H9 (cell line): ENCODE measurements at regions not wholly inside any gene's neighbourhood (a gene's known extent, or its start where the extent isn't known, plus 50 kb on each side); places are given as distances from the start of the nearest gene placed in this dataset.

Experiments used
- DNase-seq: peaks from one replicate; pipeline ENCODE4 v3.0.0-alpha.2; 2017
- H2AFZ ChIP-seq: one replicate; pipeline ENCODE4 v1.6.1; 2013; ENCODE audit warnings: mild to moderate bottlenecking, low read length, control low read depth, moderate library complexity
- H2AK5ac ChIP-seq: 2 replicates; pipeline ENCODE4 v1.6.1; 2013; ENCODE audit warnings: low read length, control low read depth, mixed read lengths; ENCODE audit not compliant: insufficient read length
- H2BK120ac ChIP-seq: one replicate; pipeline ENCODE4 v1.6.1; 2013; ENCODE audit warnings: low read depth, mild to moderate bottlenecking, low read length, control low read depth, inconsistent platforms; ENCODE audit not compliant: poor library complexity, severe bottlenecking
- H2BK12ac ChIP-seq: 2 replicates; pipeline ENCODE4 v1.6.1; 2013; ENCODE audit warnings: low read length, control low read depth, mixed read lengths, low read depth; ENCODE audit not compliant: insufficient read length
- H2BK15ac ChIP-seq: 2 replicates; pipeline ENCODE4 v1.6.1; 2013; ENCODE audit warnings: low read depth, low read length, control low read depth
- H2BK20ac ChIP-seq: one replicate; pipeline ENCODE4 v1.6.1; 2013; ENCODE audit warnings: low read depth, mild to moderate bottlenecking, low read length, control low read depth, inconsistent platforms; ENCODE audit not compliant: poor library complexity, severe bottlenecking
- H2BK5ac ChIP-seq: 2 replicates; pipeline ENCODE4 v1.6.1; 2013; ENCODE audit warnings: low read length, control low read depth, mixed read lengths; ENCODE audit not compliant: insufficient read length
- H3K14ac ChIP-seq: 2 replicates; pipeline ENCODE4 v1.6.1; 2013; ENCODE audit warnings: low read length, control low read depth; ENCODE audit not compliant: insufficient read depth
- H3K18ac ChIP-seq: 2 replicates; pipeline ENCODE4 v1.6.1; 2013; ENCODE audit warnings: low read depth, mild to moderate bottlenecking, mixed read lengths, low read length, control low read depth; ENCODE audit not compliant: insufficient read length
- H3K23ac ChIP-seq: 2 replicates; pipeline ENCODE4 v1.6.1; 2013; ENCODE audit warnings: low read length, control low read depth, mixed read lengths, low read depth; ENCODE audit not compliant: insufficient read length
- H3K23me2 ChIP-seq: 2 replicates; pipeline ENCODE4 v1.6.1; 2013; ENCODE audit warnings: low read depth, mild to moderate bottlenecking, mixed read lengths, low read length, control low read depth; ENCODE audit not compliant: insufficient read length, poor library complexity, severe bottlenecking
- H3K27ac ChIP-seq: 2 replicates; pipeline ENCODE4 v1.5.1; 2013; ENCODE audit warnings: low read length, control low read depth, mixed read lengths, low read depth; ENCODE audit not compliant: insufficient read length
- H3K27me3 ChIP-seq: 2 replicates; pipeline ENCODE4 v1.6.1; 2013; ENCODE audit warnings: low read length, control low read depth, inconsistent platforms; ENCODE audit not compliant: insufficient read depth
- H3K4ac ChIP-seq: 2 replicates; pipeline ENCODE4 v1.6.1; 2013; ENCODE audit warnings: low read depth, mild to moderate bottlenecking, control low read depth, inconsistent platforms, low read length, moderate library complexity
- H3K4me1 ChIP-seq: 2 replicates; pipeline ENCODE4 v1.6.1; 2013; ENCODE audit warnings: low read length, control low read depth, inconsistent platforms; ENCODE audit not compliant: insufficient read depth
- H3K4me2 ChIP-seq: 2 replicates; pipeline ENCODE4 v1.6.1; 2013; ENCODE audit warnings: low read length, control low read depth, mixed read lengths; ENCODE audit not compliant: insufficient read length, insufficient read depth
- H3K56ac ChIP-seq: 2 replicates; pipeline ENCODE4 v1.6.1; 2013; ENCODE audit warnings: low read depth, mild to moderate bottlenecking, mixed read lengths, low read length, control low read depth; ENCODE audit not compliant: insufficient read length
- H3K79me1 ChIP-seq: 2 replicates; pipeline ENCODE4 v1.6.1; 2013; ENCODE audit warnings: low read depth, mild to moderate bottlenecking, moderate library complexity, low read length, control low read depth, inconsistent platforms; ENCODE audit not compliant: insufficient read depth, poor library complexity, severe bottlenecking
- H3K79me2 ChIP-seq: 2 replicates; pipeline ENCODE4 v1.6.1; 2013; ENCODE audit warnings: low read length, control low read depth, inconsistent platforms; ENCODE audit not compliant: insufficient read depth
- H3K9ac ChIP-seq: 2 replicates; pipeline ENCODE4 v1.6.1; 2013; ENCODE audit warnings: low read length, control low read depth, mixed read lengths; ENCODE audit not compliant: insufficient read length; ENCODE audit errors: extremely low read depth
- H3K9me3 ChIP-seq: one replicate; pipeline ENCODE4 v1.6.1; 2013; ENCODE audit warnings: low read depth, low read length, inconsistent platforms; ENCODE audit not compliant: control insufficient read depth
- H3T11ph ChIP-seq: one replicate; pipeline ENCODE4 v1.6.1; 2013; ENCODE audit warnings: mild to moderate bottlenecking, low read length, control low read depth, inconsistent platforms
- H4K20me1 ChIP-seq: one replicate; pipeline ENCODE4 v1.6.1; 2013; ENCODE audit not compliant: control insufficient read depth, insufficient read length, insufficient read depth
- H4K5ac ChIP-seq: 2 replicates; pipeline ENCODE4 v1.6.1; 2013; ENCODE audit warnings: low read depth, mild to moderate bottlenecking, mixed read lengths, low read length, control low read depth; ENCODE audit not compliant: insufficient read length
- H4K8ac ChIP-seq: replicated peaks from 2 replicates; pipeline ENCODE4 v1.6.1; 2013; ENCODE audit warnings: low read length, control low read depth, mixed read lengths, low read depth; ENCODE audit not compliant: insufficient read length
- H4K91ac ChIP-seq: 2 replicates; pipeline ENCODE4 v1.6.1; 2013; ENCODE audit warnings: low read depth, mild to moderate bottlenecking, moderate library complexity, mixed read lengths, low read length, control low read depth; ENCODE audit not compliant: insufficient read length
- H3K27ac Mint-ChIP-seq, 3 experiments: 2 replicates in 2 of 3; 3 replicates in 1 of 3; pipeline ENCODE4 v1.8.0; 2020 to 2021; ENCODE audit warnings: mixed read lengths in 3 of 3, mild to moderate bottlenecking in 1 of 3, moderate library complexity in 1 of 3
- H3K27me3 Mint-ChIP-seq: 2 replicates; pipeline ENCODE4 v1.8.0; 2021; ENCODE audit warnings: low read depth, mild to moderate bottlenecking, moderate library complexity, mixed read lengths
- H3K36me3 Mint-ChIP-seq, 3 experiments: 2 replicates in 2 of 3; 3 replicates in 1 of 3; pipeline ENCODE4 v1.8.0; 2020 to 2021; ENCODE audit warnings: low read depth in 3 of 3, mixed read lengths in 3 of 3; ENCODE audit not compliant: insufficient read depth in 1 of 3
- H3K4me1 Mint-ChIP-seq, 2 experiments: 2 replicates each; pipeline ENCODE4 v1.8.0; 2020; ENCODE audit warnings: mixed read lengths in 2 of 2
- H3K4me3 Mint-ChIP-seq, 2 experiments: 2 replicates in 1 of 2; 3 replicates in 1 of 2; pipeline ENCODE4 v1.8.0; 2020 to 2021; ENCODE audit warnings: mild to moderate bottlenecking in 2 of 2, mixed read lengths in 2 of 2, moderate library complexity in 1 of 2
- H3K9me3 Mint-ChIP-seq, 2 experiments: 2 replicates in 1 of 2; 3 replicates in 1 of 2; pipeline ENCODE4 v1.8.0; 2020; ENCODE audit warnings: mild to moderate bottlenecking in 2 of 2, mixed read lengths in 2 of 2, moderate library complexity in 1 of 2
- CTCF ChIP-seq: fragments of 200-600 bp; sonication (generic); conservative IDR thresholded peaks from 3 replicates; pipeline ENCODE4 v1.8.0; 2021; ENCODE audit warnings: antibody characterized with exemption, mild to moderate bottlenecking
- WGBS: extraction: QIAGEN DNeasy Blood & Tissue Kit; methylation state at CpG from one replicate; pipeline ENCODE4 v1.1.7; 2013; ENCODE audit warnings: missing lambda C conversion rate, low lambda C conversion rate, mixed read lengths; ENCODE audit not compliant: insufficient read length; ENCODE audit errors: extremely low coverage; 5-methylcytosine and 5-hydroxymethylcytosine counted together

GRCh38 chr1:170310951-170311350 lies 165.2 kb downstream of the NTMT2 start:
- H3K27me3 Mint-ChIP-seq = no peaks in the 10 kb centered on the region
- H3K23me2 ChIP-seq = no peaks in the 10 kb centered on the region

More at GRCh38 chr1:170310951-170311350, 165.2 kb downstream of the NTMT2 start:
- Histone ChIP-seq H3K56ac (no peak overlapping the region), H2BK20ac (no peak overlapping the region), H2BK5ac (no peak overlapping the region), H4K91ac (no peak overlapping the region), H4K8ac (no peak overlapping the region), H2BK12ac (no peak overlapping the region), H3K23ac (no peak overlapping the region), H3K27me3 (no peaks in the 10 kb centered on the region), H3K14ac (no peak overlapping the region), H3K4me2 (no peak overlapping the region), H2AK5ac (no peak overlapping the region), H3T11ph (no peak overlapping the region), H4K5ac (no peak overlapping the region), H2BK15ac (no peak overlapping the region), H4K20me1 (no peaks in the 10 kb centered on the region), H3K18ac (no peak overlapping the region), H3K4me1 (peaks cover 8% of the 10 kb centered on the region; the same call in 1 of the 2 replicates), H3K9me3 (no peaks in the 10 kb centered on the region), H3K4ac (no peak overlapping the region), H3K79me2 (no peaks in the 10 kb centered on the region), H3K79me1 (no peaks in the 10 kb centered on the region), H3K9ac (no peak overlapping the region), H2BK120ac (no peak overlapping the region), H2AFZ (no peak overlapping the region), H3K27ac (no peak overlapping the region)
- H3K9me3 Mint-ChIP-seq = no peaks in the 10 kb centered on the region
- H3K4me3 Mint-ChIP-seq = no peak overlapping the region
- DNase-seq = no peak
- no peaks in the 10 kb centered on the region for H3K36me3 Mint-ChIP-seq
- no CpG with 5 or more reads among the region's 1 CpG for WGBS
- TF ChIP-seq CTCF = no peak
- peaks cover 11 to 12% of the 10 kb centered on the region in 2 experiments for H3K4me1 Mint-ChIP-seq
- H3K27ac Mint-ChIP-seq = no peak overlapping the region
